IgD-negative memory B cell (primary cell): ENCODE measurements at regions not wholly inside any gene's neighbourhood (a gene's known extent, or its start where the extent isn't known, plus 50 kb on each side); places are given as distances from the start of the nearest gene placed in this dataset.
"Not testable (repeated sequence)": the region's sequence is repeated elsewhere in the genome, so short reads cannot be mapped to it uniquely, and the experiment has no call there.

Experiments
- H3K27ac Mint-ChIP-seq, 3 donors: one replicate each; pipeline ENCODE4 v1.8.0; 2020 to 2022; ENCODE audit warnings: mild to moderate bottlenecking in 3 of 3, mixed read lengths in 3 of 3, moderate library complexity in 1 of 3
- H3K27me3 Mint-ChIP-seq: one replicate; pipeline ENCODE4 v1.8.0; 2021; ENCODE audit warnings: mixed read lengths
- H3K36me3 Mint-ChIP-seq: one replicate; pipeline ENCODE4 v1.8.0; 2020; ENCODE audit warnings: mild to moderate bottlenecking, mixed read lengths
- H3K4me1 Mint-ChIP-seq, 3 donors: one replicate each; pipeline ENCODE4 v1.8.0; 2020 to 2022; ENCODE audit warnings: mixed read lengths in 3 of 3, mild to moderate bottlenecking in 1 of 3
- H3K4me3 Mint-ChIP-seq, 4 donors: one replicate each; pipeline ENCODE4 v1.8.0; 2020 to 2022; ENCODE audit warnings: mild to moderate bottlenecking in 4 of 4, mixed read lengths in 4 of 4, moderate library complexity in 3 of 4
- H3K9me3 Mint-ChIP-seq, 3 donors: one replicate each; pipeline ENCODE4 v1.8.0; 2020 to 2021; ENCODE audit warnings: mixed read lengths in 3 of 3, mild to moderate bottlenecking in 1 of 3

- Mint-ChIP-seq H3K9me3 (peaks cover 6 to 12% (median 6%) of the 10 kb centered on the region in 3 donors), H3K4me3 (peak overlapping the region; percentile 10 to 89 (median 36)), H3K4me1 (peaks cover 2 to 10% (median 6%) of the 10 kb centered on the region in 3 donors), H3K27ac (no peak overlapping the region), H3K27me3 (peaks cover 43% of the 10 kb centered on the region), H3K36me3 (peaks cover 4% of the 10 kb centered on the region)
Measured at GRCh38 chr4:183798301-183799253, 106.5 kb upstream of the STOX2 start.

GRCh38 chr4:183801457-183802165 is 103.5 kb upstream of the STOX2 start:
- Mint-ChIP-seq H3K36me3 (peaks cover 4% of the 10 kb centered on the region), H3K9me3 (no peaks in the 10 kb centered on the region), H3K27ac (no peak overlapping the region), H3K4me1 (peaks cover 2 to 9% (median 6%) of the 10 kb centered on the region in 3 donors), H3K4me3 (no peak overlapping the region), H3K27me3 (peaks cover 29% of the 10 kb centered on the region)

- Mint-ChIP-seq H3K9me3 (peaks cover 0 to 5% (median 0%) of the 10 kb centered on the region in 3 donors), H3K36me3 (peaks cover 6% of the 10 kb centered on the region), H3K27ac (no peak overlapping the region), H3K4me3 (no peak overlapping the region), H3K27me3 (peaks cover 6% of the 10 kb centered on the region), H3K4me1 (no peaks in the 10 kb centered on the region)
Measured at GRCh38 chr4:183806341-183806740, 98.8 kb upstream of the STOX2 start.

DNA sequence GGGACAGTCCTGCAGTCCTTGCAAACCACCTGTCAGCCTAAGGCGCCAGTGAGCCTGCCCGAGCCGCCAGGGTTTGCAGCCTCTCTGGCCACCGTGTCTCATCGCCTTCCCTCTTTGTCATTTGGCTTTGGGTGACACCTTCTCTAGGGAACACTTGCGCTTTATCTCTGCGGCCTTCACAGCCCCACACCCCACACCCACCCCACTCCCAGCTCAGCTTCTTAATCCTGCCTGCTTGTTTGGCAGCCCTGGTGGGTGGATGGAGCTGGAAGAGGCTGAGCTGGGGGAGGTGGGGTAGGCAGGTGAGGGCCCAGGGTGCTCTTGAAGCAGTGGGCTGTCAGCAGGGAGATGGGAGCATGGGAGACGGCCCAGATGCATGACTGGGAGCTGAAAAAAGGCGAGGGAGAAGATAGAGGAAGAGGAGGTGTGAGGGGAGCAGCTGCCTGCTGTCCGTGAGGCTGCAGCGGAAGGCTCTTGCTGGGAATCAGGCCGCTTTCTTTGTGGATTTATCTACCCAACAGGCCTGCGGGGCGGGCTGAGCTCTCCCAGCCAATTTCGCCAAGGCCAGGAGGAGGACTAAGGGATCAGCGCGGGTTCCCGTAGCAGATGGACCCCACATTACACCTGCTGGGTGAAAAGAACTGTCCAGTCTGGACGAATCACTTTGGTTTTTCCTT is 97.5 kb upstream of the STOX2 start:
- Mint-ChIP-seq H3K9me3 (peaks cover 0 to 5% (median 0%) of the 10 kb centered on the region in 3 donors), H3K27ac (no peak overlapping the region), H3K36me3 (peaks cover 6% of the 10 kb centered on the region), H3K4me3 (peak overlapping the region in 1 of 4 donors; percentile 28), H3K4me1 (no peaks in the 10 kb centered on the region), H3K27me3 (peaks cover 3% of the 10 kb centered on the region)

DNA sequence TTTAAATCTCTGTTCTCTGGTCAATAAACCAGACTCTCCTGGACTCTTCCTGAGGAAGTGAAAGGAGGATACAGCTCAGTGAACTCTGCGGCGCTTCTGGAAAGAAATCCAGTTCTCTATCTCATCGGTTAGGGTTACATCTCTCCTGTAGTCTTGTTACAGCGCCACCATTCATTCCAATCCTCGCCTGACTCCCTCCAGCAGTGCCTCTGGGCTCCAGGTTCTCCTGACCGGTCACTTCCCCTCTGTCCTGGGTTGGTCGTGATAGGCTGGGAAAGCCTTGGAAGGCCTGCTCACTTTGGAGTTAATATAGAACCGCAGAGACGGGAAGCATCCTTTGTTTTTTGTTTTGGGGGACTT is 97.0 kb upstream of the STOX2 start:
- H3K27ac Mint-ChIP-seq, result no peak overlapping the region
- H3K27me3 Mint-ChIP-seq, result peaks cover 5% of the 10 kb centered on the region
- peaks cover 5% of the 10 kb centered on the region for H3K36me3 Mint-ChIP-seq
- H3K4me1 Mint-ChIP-seq, result no peaks in the 10 kb centered on the region
- H3K4me3 Mint-ChIP-seq, result no peak overlapping the region
- peaks cover 0 to 5% (median 0%) of the 10 kb centered on the region in 3 donors for H3K9me3 Mint-ChIP-seq

GRCh38 chr4:183812567-183812966 is 92.5 kb upstream of the STOX2 start:
- Mint-ChIP-seq H3K36me3 (peaks cover 2% of the 10 kb centered on the region), H3K9me3 (peaks cover 0 to 6% (median 5%) of the 10 kb centered on the region in 3 donors), H3K27me3 (peaks cover 5% of the 10 kb centered on the region), H3K4me3 (no peak overlapping the region), H3K27ac (no peak overlapping the region), H3K4me1 (peaks cover 0 to 1% (median under 1%) of the 10 kb centered on the region in 3 donors)

- H3K9me3 Mint-ChIP-seq, result peaks cover 0 to 8% (median 5%) of the 10 kb centered on the region in 3 donors
- peaks cover 2% of the 10 kb centered on the region for H3K36me3 Mint-ChIP-seq
- H3K4me1 Mint-ChIP-seq, result peaks cover 0 to 1% (median 1%) of the 10 kb centered on the region in 3 donors
- peaks cover 2% of the 10 kb centered on the region for H3K27me3 Mint-ChIP-seq
- no peak overlapping the region for H3K27ac Mint-ChIP-seq
- no peak overlapping the region for H3K4me3 Mint-ChIP-seq
Measured at GRCh38 chr4:183814461-183814860, 90.6 kb upstream of the STOX2 start.

DNA sequence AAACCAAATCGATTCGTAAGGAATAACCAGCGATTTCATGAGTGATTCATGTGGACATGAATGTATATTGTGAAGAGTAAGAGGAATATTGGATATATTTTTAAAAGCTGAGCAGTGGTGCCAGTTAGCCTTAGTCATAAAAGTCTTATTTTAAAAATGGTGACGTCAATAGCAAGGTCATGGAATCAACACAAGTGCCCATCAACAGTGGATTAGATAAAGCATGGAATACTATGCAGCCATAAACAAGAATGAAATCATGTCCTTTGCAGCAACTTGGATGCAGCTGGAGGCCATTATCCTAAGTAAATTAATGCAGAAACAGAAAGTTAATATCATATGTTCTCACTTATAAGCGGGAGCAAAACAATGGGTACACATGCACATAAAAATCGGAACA is 89.0 kb upstream of the STOX2 start:
- Mint-ChIP-seq H3K36me3 (no peaks in the 10 kb centered on the region), H3K27ac (no peak overlapping the region), H3K4me1 (peaks cover 0 to 1% (median 1%) of the 10 kb centered on the region in 3 donors), H3K4me3 (no peak overlapping the region), H3K9me3 (peaks cover 0 to 8% (median under 1%) of the 10 kb centered on the region in 3 donors), H3K27me3 (peaks cover 2% of the 10 kb centered on the region)

DNA sequence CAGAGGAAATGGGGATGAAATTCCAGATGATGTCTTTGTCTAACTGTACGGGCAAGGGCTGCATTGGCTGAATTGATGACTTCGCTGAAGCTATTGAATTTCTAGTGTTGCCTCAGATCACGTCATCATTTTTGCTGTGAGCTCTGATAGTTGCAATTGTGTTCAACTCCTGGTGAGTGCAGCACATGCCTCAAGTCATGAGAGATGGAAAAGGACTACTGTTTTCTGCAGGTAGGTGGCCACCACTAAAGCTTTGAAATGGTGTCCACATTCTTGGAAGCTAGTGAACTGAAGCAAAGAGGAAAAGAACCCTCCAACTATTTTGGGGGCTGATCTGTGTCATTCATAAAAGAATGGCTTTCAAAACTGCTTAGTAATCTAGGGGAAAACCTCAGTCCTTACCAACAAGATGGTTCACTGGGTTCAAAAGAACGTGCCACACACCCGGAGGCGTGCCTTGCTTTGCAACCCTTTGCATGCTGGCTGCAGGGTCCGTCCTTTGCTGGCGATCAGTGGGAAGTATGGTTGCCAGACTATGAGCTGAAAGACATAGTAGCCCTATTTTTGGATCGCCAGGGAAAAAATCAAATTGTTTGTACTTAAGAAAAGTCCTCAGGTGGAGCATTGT is 88.1 kb upstream of the STOX2 start:
- Mint-ChIP-seq H3K9me3 (peaks cover 0 to 8% (median 0%) of the 10 kb centered on the region in 3 donors), H3K36me3 (no peaks in the 10 kb centered on the region), H3K4me1 (peaks cover 0 to 1% (median 1%) of the 10 kb centered on the region in 3 donors), H3K4me3 (no peak overlapping the region), H3K27me3 (peaks cover 2% of the 10 kb centered on the region), H3K27ac (no peak overlapping the region)

GRCh38 chr4:183818591-183818990 is 86.5 kb upstream of the STOX2 start:
- H3K4me3 Mint-ChIP-seq, H3K27me3 Mint-ChIP-seq, H3K36me3 Mint-ChIP-seq, H3K9me3 Mint-ChIP-seq, H3K4me1 Mint-ChIP-seq, H3K27ac Mint-ChIP-seq: not testable (repeated sequence)

- H3K4me3 Mint-ChIP-seq, result no peak overlapping the region
- no peak overlapping the region for H3K27ac Mint-ChIP-seq
- H3K27me3 Mint-ChIP-seq, result peaks cover 5% of the 10 kb centered on the region
- H3K36me3 Mint-ChIP-seq, result no peaks in the 10 kb centered on the region
- peaks cover 0 to 1% (median 1%) of the 10 kb centered on the region in 3 donors for H3K4me1 Mint-ChIP-seq
- peaks cover 0 to 4% (median 4%) of the 10 kb centered on the region in 3 donors for H3K9me3 Mint-ChIP-seq
Measured at GRCh38 chr4:183821076-183821853, 83.8 kb upstream of the STOX2 start.

GRCh38 chr4:183823434-183823833 is 81.7 kb upstream of the STOX2 start:
- H3K27me3 Mint-ChIP-seq, result peaks cover 5% of the 10 kb centered on the region
- no peak overlapping the region for H3K27ac Mint-ChIP-seq
- peaks cover 0 to 4% (median 0%) of the 10 kb centered on the region in 3 donors for H3K9me3 Mint-ChIP-seq
- peaks cover 0 to 3% (median 0%) of the 10 kb centered on the region in 3 donors for H3K4me1 Mint-ChIP-seq
- no peak overlapping the region for H3K4me3 Mint-ChIP-seq
- peaks cover 1% of the 10 kb centered on the region for H3K36me3 Mint-ChIP-seq

DNA sequence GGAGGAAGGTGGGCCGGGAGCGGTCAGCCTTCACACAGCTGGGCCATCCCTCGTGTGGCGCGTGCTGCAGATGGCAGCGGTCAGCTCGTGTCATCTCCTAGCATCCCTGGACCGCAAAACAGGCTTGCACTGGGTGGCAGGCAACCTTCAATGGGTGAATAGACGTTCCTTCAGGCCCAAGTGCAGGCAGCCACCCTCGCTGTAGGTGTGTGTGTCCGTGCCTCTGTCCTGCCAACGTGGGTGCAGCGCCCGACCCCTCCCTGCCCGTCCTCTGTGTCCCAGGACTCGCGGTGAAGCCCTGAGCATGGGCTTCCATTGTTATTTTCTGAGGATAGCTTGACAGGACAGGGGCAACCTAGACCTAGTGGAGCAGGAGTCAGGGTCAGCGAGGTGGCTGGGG is 79.8 kb upstream of the STOX2 start:
- Mint-ChIP-seq H3K4me1 (peaks cover 0 to 3% (median under 1%) of the 10 kb centered on the region in 3 donors), H3K27me3 (peaks cover 5% of the 10 kb centered on the region), H3K27ac (peak overlapping the region in 1 of 3 donors; percentile 30), H3K36me3 (peaks cover 1% of the 10 kb centered on the region), H3K9me3 (peaks cover 0 to 4% (median 0%) of the 10 kb centered on the region in 3 donors), H3K4me3 (no peak overlapping the region)

- H3K4me3 Mint-ChIP-seq, result no peak overlapping the region
- H3K27ac Mint-ChIP-seq, result no peak overlapping the region
- H3K9me3 Mint-ChIP-seq, result peaks cover 0 to 4% (median 0%) of the 10 kb centered on the region in 3 donors
- H3K36me3 Mint-ChIP-seq, result peaks cover 1% of the 10 kb centered on the region
- H3K4me1 Mint-ChIP-seq, result peaks cover 6 to 9% (median 7%) of the 10 kb centered on the region in 3 donors
- peaks cover 5% of the 10 kb centered on the region for H3K27me3 Mint-ChIP-seq
Measured at GRCh38 chr4:183826461-183826860, 78.6 kb upstream of the STOX2 start.
